HCT116 (cell line): ENCODE measurements at regions not wholly inside any gene's neighbourhood (a gene's known extent, or its start where the extent isn't known, plus 50 kb on each side); places are given as distances from the start of the nearest gene placed in this dataset.

ENCODE experiments used
- ATAC-seq: fragments of 200-7000 bp; cut with Tn5 transposase; 2 replicates; pipeline ENCODE4 v1.9.1; 2020; ENCODE audit warnings: mild to moderate bottlenecking, moderate library complexity
- BruUV-seq: library from RNA; stranded (reverse); fragments of 400-500 nt; replicated peaks from 2 replicates; lab custom pipeline; 2021; lab: Mats Ljungman, UMichigan
- CTCF ChIA-PET: fragments of 300-600 bp; sonication (Branson Sonifier 250); formaldehyde crosslinking; loops from one replicate; lab custom pipeline; 2021; ENCODE audit warnings: antibody characterized with exemption; lab: Charles Lee
- POLR2A ChIA-PET: fragments of 300-600, 350-600 bp; sonication (Branson Sonifier 250); formaldehyde crosslinking; loops from one replicate; lab custom pipeline; 2021; ENCODE audit warnings: antibody characterized with exemption; lab: Charles Lee
- RAD21 ChIA-PET, 2 experiments: fragments of 300-600 bp; sonication (Branson Sonifier 250); formaldehyde crosslinking; loops; one replicate each; lab custom pipeline; 2023; ENCODE audit warnings: low total read pairs in 2 of 2; ENCODE audit not compliant: uncharacterized antibody in 2 of 2, unreplicated experiment in 2 of 2, low non-redundant PET in 1 of 2; lab: Charles Lee
- DNase-seq: peaks from one replicate; pipeline ENCODE4 v3.0.0-alpha.2; 2010; ENCODE audit warnings: low read depth, low spot score
- H2AFZ ChIP-seq: fragments of 200-600 bp; shearing (Covaris generic), sonication (generic); 2 replicates; pipeline ENCODE4 v1.6.1; 2017; ENCODE audit warnings: low read depth, mixed run types, mixed read lengths, antibody characterized with exemption, low read length; ENCODE audit not compliant: poor library complexity, severe bottlenecking
- H3K27ac ChIP-seq: 2 replicates; pipeline ENCODE4 v1.5.1; 2012; ENCODE audit warnings: low read depth, low read length
- H3K27me3 ChIP-seq: fragments of 200-600 bp; sonication (generic); 2 replicates; pipeline ENCODE4 v1.6.1; 2016; ENCODE audit warnings: mixed run types, low read length, mixed read lengths; ENCODE audit not compliant: insufficient read depth
- H3K36me3 ChIP-seq, 2 experiments: fragments of 200-500 bp in 1 of 2; fragments of 200-600 bp in 1 of 2; sonication (Bioruptor generic) in 1 of 2; sonication (generic) in 1 of 2; 2 replicates each; pipeline versions ENCODE4 v1.5.1 to v1.6.1; 2014 to 2016; ENCODE audit warnings: low read length in 2 of 2, inconsistent platforms in 1 of 2, mixed read lengths in 1 of 2, mixed run types in 1 of 2; ENCODE audit not compliant: insufficient read depth in 2 of 2, control insufficient read depth in 1 of 2
- H3K4me1 ChIP-seq, 2 experiments: fragments of 200-600 bp in 1 of 2; sonication (generic) in 1 of 2; 2 replicates each; pipeline versions ENCODE4 v1.5.1 to v1.6.1; 2012 to 2017; ENCODE audit warnings: low read length in 2 of 2, inconsistent platforms in 1 of 2, mild to moderate bottlenecking in 1 of 2, mixed read lengths in 1 of 2, mixed run types in 1 of 2, moderate library complexity in 1 of 2; ENCODE audit not compliant: insufficient read depth in 2 of 2, control insufficient read depth in 1 of 2
- H3K4me2 ChIP-seq: fragments of 200-600 bp; sonication (generic); 2 replicates; pipeline ENCODE4 v1.6.1; 2017; ENCODE audit warnings: mixed run types, low read length, mixed read lengths
- H3K4me3 ChIP-seq, 2 experiments: fragments of 200-600 bp in 1 of 2; sonication (generic) in 1 of 2; replicated peaks in 1 of 2; 2 replicates each; pipeline ENCODE4 v1.5.1; 2011 to 2016; ENCODE audit warnings: low read length in 2 of 2, control low read depth in 1 of 2, low read depth in 1 of 2, mild to moderate bottlenecking in 1 of 2, mixed read lengths in 1 of 2, mixed run types in 1 of 2
- H3K79me2 ChIP-seq: fragments of 200-600 bp; sonication (generic); 2 replicates; pipeline ENCODE4 v1.6.1; 2017; ENCODE audit warnings: mild to moderate bottlenecking, mixed run types, low read length, moderate library complexity, mixed read lengths; ENCODE audit not compliant: insufficient read depth
- H3K9ac ChIP-seq: fragments of 200-600 bp; sonication (generic); 2 replicates; pipeline ENCODE4 v1.6.1; 2016; ENCODE audit warnings: low read length, mixed read lengths
- H3K9me2 ChIP-seq: fragments of 200-600 bp; sonication (generic), shearing (Covaris generic); 2 replicates; pipeline ENCODE4 v1.6.1; 2017; ENCODE audit warnings: mixed run types, mild to moderate bottlenecking, moderate library complexity; ENCODE audit not compliant: insufficient read depth
- H3K9me3 ChIP-seq, 2 experiments: fragments of 200-500 bp in 1 of 2; fragments of 200-600 bp in 1 of 2; sonication (Bioruptor generic) in 1 of 2; sonication (generic) in 1 of 2; 2 replicates each; pipeline ENCODE4 v1.6.1; 2014 to 2017; ENCODE audit warnings: low read length in 2 of 2, mixed read lengths in 2 of 2, inconsistent platforms in 1 of 2, low read depth in 1 of 2, mild to moderate bottlenecking in 1 of 2, mixed run types in 1 of 2, moderate library complexity in 1 of 2; ENCODE audit not compliant: control insufficient read depth in 1 of 2, insufficient read depth in 1 of 2
- H4K20me1 ChIP-seq: fragments of 200-600 bp; sonication (generic), shearing (Covaris generic); 2 replicates; pipeline ENCODE4 v1.6.1; 2017; ENCODE audit warnings: mixed run types, mild to moderate bottlenecking, moderate library complexity; ENCODE audit not compliant: insufficient read depth
- ATF3 ChIP-seq: IDR thresholded peaks from 2 replicates; pipeline ENCODE4 v1.6.1; 2012
- CBX3 ChIP-seq: IDR thresholded peaks from 2 replicates; pipeline ENCODE4 v1.6.1; 2012; ENCODE audit warnings: low read depth
- CEBPB ChIP-seq: IDR thresholded peaks from 2 replicates; pipeline ENCODE4 v1.6.1; 2012; ENCODE audit warnings: low read depth
- CTCF ChIP-seq, 3 experiments: fragments of 200-600 bp in 1 of 3; sonication (generic) in 1 of 3; IDR thresholded peaks in 2 of 3; conservative IDR thresholded peaks in 1 of 3; 2 replicates each; pipeline ENCODE4 v1.5.1; 2012 to 2017; ENCODE audit warnings: low read depth in 2 of 3, low read length in 2 of 3, antibody characterized with exemption in 1 of 3, borderline replicate concordance in 1 of 3, control low read depth in 1 of 3, mild to moderate bottlenecking in 1 of 3, mixed read lengths in 1 of 3, mixed run types in 1 of 3, moderate library complexity in 1 of 3; ENCODE audit not compliant: insufficient read depth in 1 of 3
- EGR1 ChIP-seq: IDR thresholded peaks from 2 replicates; pipeline ENCODE4 v1.6.1; 2012; ENCODE audit warnings: low read depth
- ELF1 ChIP-seq: IDR thresholded peaks from 2 replicates; pipeline ENCODE4 v1.6.1; 2012; ENCODE audit warnings: low read depth, borderline replicate concordance
- EZH2 ChIP-seq: fragments of 200-600 bp; sonication (generic); IDR thresholded peaks from 2 replicates; pipeline ENCODE4 v1.6.1; 2017; ENCODE audit warnings: antibody characterized with exemption, mixed run types
- EZH2phosphoT487 ChIP-seq: fragments of 200-600 bp; IDR thresholded peaks from 2 replicates; pipeline ENCODE4 v1.6.1; 2018; ENCODE audit warnings: antibody characterized with exemption, borderline replicate concordance
- FOSL1 ChIP-seq: IDR thresholded peaks from 2 replicates; pipeline ENCODE4 v1.6.1; 2012; ENCODE audit warnings: low read depth
- JUND ChIP-seq: IDR thresholded peaks from 2 replicates; pipeline ENCODE4 v1.6.1; 2012
- MAX ChIP-seq: IDR thresholded peaks from 2 replicates; pipeline ENCODE4 v1.6.1; 2012
- POLR2AphosphoS5 ChIP-seq: IDR thresholded peaks from 2 replicates; pipeline ENCODE4 v1.6.1; 2011; ENCODE audit warnings: mild to moderate bottlenecking, low read depth, low read length, moderate library complexity
- RAD21 ChIP-seq: IDR thresholded peaks from 2 replicates; pipeline ENCODE4 v1.6.1; 2012; ENCODE audit warnings: low read depth, mild to moderate bottlenecking
- SIN3A ChIP-seq: IDR thresholded peaks from 2 replicates; pipeline ENCODE4 v1.6.1; 2012; ENCODE audit warnings: low read depth
- TCF7L2 ChIP-seq: IDR thresholded peaks from 2 replicates; pipeline ENCODE4 v1.7.0; 2011; ENCODE audit warnings: borderline replicate concordance, inconsistent platforms; ENCODE audit not compliant: insufficient read depth, insufficient read length; ENCODE audit errors: extremely low read depth
- YY1 ChIP-seq: IDR thresholded peaks from 2 replicates; pipeline ENCODE4 v1.6.1; 2011; ENCODE audit warnings: low read length, low read depth, moderate library complexity, mild to moderate bottlenecking; ENCODE audit not compliant: insufficient replicate concordance; ENCODE audit errors: extremely low read depth
- ZBTB33 ChIP-seq: IDR thresholded peaks from 2 replicates; pipeline ENCODE4 v1.6.1; 2011; ENCODE audit warnings: mild to moderate bottlenecking, low read length, moderate library complexity; ENCODE audit not compliant: insufficient replicate concordance; ENCODE audit errors: extremely low read depth
- ZFX ChIP-seq: fragments of 450-650 bp; IDR thresholded peaks from 2 replicates; pipeline ENCODE4 v1.6.1; 2017
- ZNF274 ChIP-seq: fragments of 200-500 bp; sonication (Bioruptor generic); IDR thresholded peaks from 2 replicates; pipeline ENCODE4 v1.6.1; 2014; ENCODE audit warnings: mild to moderate bottlenecking, low read depth, low read length, inconsistent platforms
- intact Hi-C: fragments of 100-400 bp; cut with micrococcal nuclease; formaldehyde crosslinking; loops from 2 replicates; pipeline ENCODE4 v1.10.0; 2022

GRCh38 chr14:38003746-38004609, 203.7 kb upstream of the SSTR1 start:
- Histone ChIP-seq H3K9me2 (no peaks in the 10 kb centered on the region), H3K4me3 (no peak overlapping the region), H3K27ac (no peak overlapping the region), H4K20me1 (no peaks in the 10 kb centered on the region), H3K4me1 (no peaks in the 10 kb centered on the region), H3K27me3 (no peaks in the 10 kb centered on the region), H3K9me3 (no peaks in the 10 kb centered on the region), H2AFZ (no peak overlapping the region), H3K79me2 (no peaks in the 10 kb centered on the region), H3K9ac (no peak overlapping the region), H3K36me3 (no peaks in the 10 kb centered on the region), H3K4me2 (no peak overlapping the region)
- ChIA-PET POLR2A (no interaction called here), CTCF (no interaction called here), RAD21 (no interaction called here)
- BruUV-seq: no TSS peak
- TF ChIP-seq EGR1 (no peak), ZBTB33 (no peak), ELF1 (no peak), FOSL1 (no peak), ZNF274 (no peak), MAX (no peak), CBX3 (no peak), EZH2 (no peak), EZH2phosphoT487 (no peak), TCF7L2 (no peak), ATF3 (no peak), POLR2AphosphoS5 (no peak), RAD21 (no peak), JUND (no peak), ZFX (no peak), CTCF (IDR thresholded peaks at IDR 0.05 in 2 of 3, conservative IDR thresholded peaks at IDR 0.05 in 1 of 3; ENCODE audit: borderline replicate concordance in 1 of 3, insufficient read depth in 1 of 3, low read depth in 2 of 3, low read length in 2 of 3) (no peak), SIN3A (no peak), YY1 (no peak), CEBPB (no peak)
- no peak for ATAC-seq
- intact Hi-C loops: no loop called here
- DNase-seq: no peak
